ENCODE measurements at regions not wholly inside any gene's neighbourhood (a gene's known extent, or its start where the extent isn't known, plus 50 kb on each side); places are given as distances from the start of the nearest gene placed in this dataset.

GRCh38 chr5:58072300-58072965 lies 387.5 kb downstream of the PLK2 start:
- no peak for DNase-seq (ENCODE audit: low read depth, low spot score)

GRCh38 chr5:58071566-58071965 lies 388.3 kb downstream of the PLK2 start:
- DNase-seq (ENCODE audit: low read depth, low spot score): no peak

- DNase-seq (ENCODE audit: low read depth, low spot score): no peak
Observed at GRCh38 chr5:58069846-58070245, 390.0 kb downstream of the PLK2 start.

- DNase-seq (ENCODE audit: low read depth, low spot score): no peak
Observed at GRCh38 chr5:58069016-58069705, 390.7 kb downstream of the PLK2 start.

- DNase-seq (ENCODE audit: low read depth, low spot score): no peak
Observed at GRCh38 chr5:58066557-58066956, 393.3 kb downstream of the PLK2 start.

- no peak for DNase-seq (ENCODE audit: low read depth, low spot score)
Observed at GRCh38 chr5:58066076-58066475, 393.8 kb downstream of the PLK2 start.

- DNase-seq (ENCODE audit: low read depth, low spot score): no peak
Observed at GRCh38 chr5:58064801-58065200, 395.1 kb downstream of the PLK2 start.

- no peak for DNase-seq (ENCODE audit: low read depth, low spot score)
Observed at GRCh38 chr5:58060996-58061395, 398.9 kb downstream of the PLK2 start.

- no peak for DNase-seq (ENCODE audit: low read depth, low spot score)
Observed at GRCh38 chr5:58057324-58057723, 402.6 kb downstream of the PLK2 start.

- DNase-seq (ENCODE audit: low read depth, low spot score): no peak
Observed at GRCh38 chr5:58056546-58056945, 403.3 kb downstream of the PLK2 start.

- no peak for DNase-seq (ENCODE audit: low read depth, low spot score)
Observed at GRCh38 chr5:58054018-58054417, 405.9 kb downstream of the PLK2 start.

- no peak for DNase-seq (ENCODE audit: low read depth, low spot score)
Observed at GRCh38 chr5:58048954-58049353, 410.9 kb downstream of the PLK2 start.

GRCh38 chr5:58048185-58048925 lies 411.5 kb downstream of the PLK2 start:
- DNase-seq (ENCODE audit: low read depth, low spot score): no peak

GRCh38 chr5:58046371-58046770 lies 413.5 kb downstream of the PLK2 start:
- DNase-seq (ENCODE audit: low read depth, low spot score): no peak

- DNase-seq (ENCODE audit: low read depth, low spot score): no peak
Observed at GRCh38 chr5:58044166-58044565, 415.7 kb downstream of the PLK2 start.

- DNase-seq (ENCODE audit: low read depth, low spot score): no peak
Observed at GRCh38 chr5:58043032-58043945, 416.6 kb downstream of the PLK2 start.

GRCh38 chr5:58041884-58042283 lies 418.0 kb downstream of the PLK2 start:
- DNase-seq (ENCODE audit: low read depth, low spot score): no peak

GRCh38 chr5:58040846-58041245 lies 419.0 kb downstream of the PLK2 start:
- no peak for DNase-seq (ENCODE audit: low read depth, low spot score)

GRCh38 chr5:58040044-58040443 lies 419.8 kb downstream of the PLK2 start:
- no peak for DNase-seq (ENCODE audit: low read depth, low spot score)

GRCh38 chr5:58037899-58038298 lies 422.0 kb downstream of the PLK2 start:
- DNase-seq (ENCODE audit: low read depth, low spot score): no peak

GRCh38 chr5:58025809-58026208 lies 434.1 kb downstream of the PLK2 start:
- DNase-seq (ENCODE audit: low read depth, low spot score): no peak

- no peak for DNase-seq (ENCODE audit: low read depth, low spot score)
Observed at GRCh38 chr5:58024151-58024550, 435.7 kb downstream of the PLK2 start.
